ENCODE measurements at regions not wholly inside any gene's neighbourhood (a gene's known extent, or its start where the extent isn't known, plus 50 kb on each side); places are given as distances from the start of the nearest gene placed in this dataset.

DNA sequence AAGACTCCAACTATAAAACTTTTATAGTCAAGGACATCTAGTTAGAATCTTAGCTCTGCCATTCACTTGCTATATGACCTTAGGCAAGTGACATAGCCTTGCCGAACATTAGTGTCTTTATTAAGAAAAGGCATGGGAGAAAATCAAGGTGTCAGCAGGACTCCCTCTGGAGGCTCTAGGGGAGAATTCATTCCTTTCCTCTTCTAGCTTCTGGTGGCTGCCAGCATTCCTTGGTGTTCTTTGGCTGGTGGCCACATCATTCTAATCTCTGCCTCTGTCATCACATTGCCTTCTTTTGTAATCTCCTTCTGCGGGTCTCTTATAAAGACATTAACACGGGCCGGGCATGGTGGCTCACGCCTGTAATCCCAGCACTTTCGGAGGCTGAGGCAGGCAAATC lies 99.8 kb downstream of the PPP1R2C start:
- TF ChIP-seq, protein P1, sequence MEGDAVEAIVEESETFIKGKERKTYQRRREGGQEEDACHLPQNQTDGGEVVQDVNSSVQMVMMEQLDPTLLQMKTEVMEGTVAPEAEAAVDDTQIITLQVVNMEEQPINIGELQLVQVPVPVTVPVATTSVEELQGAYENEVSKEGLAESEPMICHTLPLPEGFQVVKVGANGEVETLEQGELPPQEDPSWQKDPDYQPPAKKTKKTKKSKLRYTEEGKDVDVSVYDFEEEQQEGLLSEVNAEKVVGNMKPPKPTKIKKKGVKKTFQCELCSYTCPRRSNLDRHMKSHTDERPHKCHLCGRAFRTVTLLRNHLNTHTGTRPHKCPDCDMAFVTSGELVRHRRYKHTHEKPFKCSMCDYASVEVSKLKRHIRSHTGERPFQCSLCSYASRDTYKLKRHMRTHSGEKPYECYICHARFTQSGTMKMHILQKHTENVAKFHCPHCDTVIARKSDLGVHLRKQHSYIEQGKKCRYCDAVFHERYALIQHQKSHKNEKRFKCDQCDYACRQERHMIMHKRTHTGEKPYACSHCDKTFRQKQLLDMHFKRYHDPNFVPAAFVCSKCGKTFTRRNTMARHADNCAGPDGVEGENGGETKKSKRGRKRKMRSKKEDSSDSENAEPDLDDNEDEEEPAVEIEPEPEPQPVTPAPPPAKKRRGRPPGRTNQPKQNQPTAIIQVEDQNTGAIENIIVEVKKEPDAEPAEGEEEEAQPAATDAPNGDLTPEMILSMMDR (IDR thresholded peaks at IDR 0.05), result no peak
- TF ChIP-seq POLR2A (IDR thresholded peaks at IDR 0.05) (no peak), POLR2AphosphoS5 (IDR thresholded peaks at IDR 0.05; ENCODE audit: insufficient read depth in 1 of 2, low read depth in 1 of 2) (no peak)

All from vagina (tissue), 2 donors.